ENCODE measurements at regions not wholly inside any gene's neighbourhood (a gene's known extent, or its start where the extent isn't known, plus 50 kb on each side); places are given as distances from the start of the nearest gene placed in this dataset.

DNA sequence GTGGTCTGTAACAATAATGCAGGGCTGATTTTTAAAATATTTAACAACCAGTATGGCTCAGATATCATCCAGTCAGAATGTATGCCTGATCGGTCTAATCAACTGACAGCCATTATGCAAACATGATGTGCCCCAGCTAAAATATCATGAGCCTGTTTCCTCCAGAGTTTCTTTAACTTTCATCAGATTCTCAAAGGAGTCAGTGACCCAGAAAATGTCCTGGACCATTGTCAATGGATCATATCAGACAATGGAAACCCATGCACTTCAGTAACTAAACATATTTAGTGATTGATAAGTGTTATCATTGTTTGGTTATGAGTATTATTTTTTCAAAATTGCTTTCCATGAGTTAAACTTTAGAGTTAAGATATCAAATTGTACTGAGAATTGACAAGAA is 173.5 kb downstream of the LMBRD1 start:
- TF ChIP-seq EGR1 (IDR thresholded peaks at IDR 0.05) (no peak), NFIC (IDR thresholded peaks at IDR 0.05) (no peak), TEAD4 (IDR thresholded peaks at IDR 0.05) (no peak)

DNA sequence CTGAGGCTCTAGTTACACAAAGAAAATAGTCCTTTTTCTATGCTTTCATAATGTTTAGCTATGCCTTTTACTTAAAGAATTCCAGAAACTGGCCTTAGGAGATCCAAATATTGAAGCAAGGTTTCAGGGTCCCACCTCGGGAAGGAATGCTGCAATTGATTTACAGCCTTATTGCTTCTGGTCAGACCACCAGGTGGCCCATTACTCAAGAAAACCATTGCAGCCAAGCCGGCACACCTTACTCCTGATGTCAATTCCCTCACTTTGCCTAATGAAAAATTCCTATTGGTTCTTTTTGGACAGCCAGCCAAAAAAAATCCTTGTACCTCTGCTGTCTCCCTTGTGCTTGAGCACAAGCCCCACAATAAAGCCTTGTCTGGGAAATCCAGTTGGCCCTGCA is 173.9 kb downstream of the LMBRD1 start:
- TF ChIP-seq ZBTB7A (IDR thresholded peaks at IDR 0.05; ENCODE audit: low read depth): no peak
- TF ChIP-seq, protein P1, sequence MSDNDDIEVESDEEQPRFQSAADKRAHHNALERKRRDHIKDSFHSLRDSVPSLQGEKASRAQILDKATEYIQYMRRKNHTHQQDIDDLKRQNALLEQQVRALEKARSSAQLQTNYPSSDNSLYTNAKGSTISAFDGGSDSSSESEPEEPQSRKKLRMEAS (IDR thresholded peaks at IDR 0.05): no peak
- TF ChIP-seq EP300 (IDR thresholded peaks at IDR 0.05; ENCODE audit: borderline replicate concordance): no peak
- no peak for TF ChIP-seq TEAD4 (IDR thresholded peaks at IDR 0.05)
- TF ChIP-seq TCF12 (IDR thresholded peaks at IDR 0.05; ENCODE audit: low read depth): no peak
- TF ChIP-seq NFIC (IDR thresholded peaks at IDR 0.05): no peak
- no peak for TF ChIP-seq CEBPB (IDR thresholded peaks at IDR 0.05)
- no peak for TF ChIP-seq FOXM1 (IDR thresholded peaks at IDR 0.05; ENCODE audit: borderline replicate concordance, low read depth)
- no peak for TF ChIP-seq CREB1 (IDR thresholded peaks at IDR 0.05; ENCODE audit: low read depth)
- no peak for TF ChIP-seq TAF1 (IDR thresholded peaks at IDR 0.05; ENCODE audit: low read depth)
- TF ChIP-seq, protein P2, sequence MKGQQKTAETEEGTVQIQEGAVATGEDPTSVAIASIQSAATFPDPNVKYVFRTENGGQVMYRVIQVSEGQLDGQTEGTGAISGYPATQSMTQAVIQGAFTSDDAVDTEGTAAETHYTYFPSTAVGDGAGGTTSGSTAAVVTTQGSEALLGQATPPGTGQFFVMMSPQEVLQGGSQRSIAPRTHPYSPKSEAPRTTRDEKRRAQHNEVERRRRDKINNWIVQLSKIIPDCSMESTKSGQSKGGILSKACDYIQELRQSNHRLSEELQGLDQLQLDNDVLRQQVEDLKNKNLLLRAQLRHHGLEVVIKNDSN (IDR thresholded peaks at IDR 0.05): no peak
- no peak for TF ChIP-seq RAD21 (IDR thresholded peaks at IDR 0.05; ENCODE audit: low read depth)
- no peak for TF ChIP-seq EGR1 (IDR thresholded peaks at IDR 0.05)
- TF ChIP-seq YY1 (IDR thresholded peaks at IDR 0.05; ENCODE audit: low read depth): no peak
- TF ChIP-seq, protein P3, sequence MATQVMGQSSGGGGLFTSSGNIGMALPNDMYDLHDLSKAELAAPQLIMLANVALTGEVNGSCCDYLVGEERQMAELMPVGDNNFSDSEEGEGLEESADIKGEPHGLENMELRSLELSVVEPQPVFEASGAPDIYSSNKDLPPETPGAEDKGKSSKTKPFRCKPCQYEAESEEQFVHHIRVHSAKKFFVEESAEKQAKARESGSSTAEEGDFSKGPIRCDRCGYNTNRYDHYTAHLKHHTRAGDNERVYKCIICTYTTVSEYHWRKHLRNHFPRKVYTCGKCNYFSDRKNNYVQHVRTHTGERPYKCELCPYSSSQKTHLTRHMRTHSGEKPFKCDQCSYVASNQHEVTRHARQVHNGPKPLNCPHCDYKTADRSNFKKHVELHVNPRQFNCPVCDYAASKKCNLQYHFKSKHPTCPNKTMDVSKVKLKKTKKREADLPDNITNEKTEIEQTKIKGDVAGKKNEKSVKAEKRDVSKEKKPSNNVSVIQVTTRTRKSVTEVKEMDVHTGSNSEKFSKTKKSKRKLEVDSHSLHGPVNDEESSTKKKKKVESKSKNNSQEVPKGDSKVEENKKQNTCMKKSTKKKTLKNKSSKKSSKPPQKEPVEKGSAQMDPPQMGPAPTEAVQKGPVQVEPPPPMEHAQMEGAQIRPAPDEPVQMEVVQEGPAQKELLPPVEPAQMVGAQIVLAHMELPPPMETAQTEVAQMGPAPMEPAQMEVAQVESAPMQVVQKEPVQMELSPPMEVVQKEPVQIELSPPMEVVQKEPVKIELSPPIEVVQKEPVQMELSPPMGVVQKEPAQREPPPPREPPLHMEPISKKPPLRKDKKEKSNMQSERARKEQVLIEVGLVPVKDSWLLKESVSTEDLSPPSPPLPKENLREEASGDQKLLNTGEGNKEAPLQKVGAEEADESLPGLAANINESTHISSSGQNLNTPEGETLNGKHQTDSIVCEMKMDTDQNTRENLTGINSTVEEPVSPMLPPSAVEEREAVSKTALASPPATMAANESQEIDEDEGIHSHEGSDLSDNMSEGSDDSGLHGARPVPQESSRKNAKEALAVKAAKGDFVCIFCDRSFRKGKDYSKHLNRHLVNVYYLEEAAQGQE (IDR thresholded peaks at IDR 0.05; ENCODE audit: low read depth): no peak

DNA sequence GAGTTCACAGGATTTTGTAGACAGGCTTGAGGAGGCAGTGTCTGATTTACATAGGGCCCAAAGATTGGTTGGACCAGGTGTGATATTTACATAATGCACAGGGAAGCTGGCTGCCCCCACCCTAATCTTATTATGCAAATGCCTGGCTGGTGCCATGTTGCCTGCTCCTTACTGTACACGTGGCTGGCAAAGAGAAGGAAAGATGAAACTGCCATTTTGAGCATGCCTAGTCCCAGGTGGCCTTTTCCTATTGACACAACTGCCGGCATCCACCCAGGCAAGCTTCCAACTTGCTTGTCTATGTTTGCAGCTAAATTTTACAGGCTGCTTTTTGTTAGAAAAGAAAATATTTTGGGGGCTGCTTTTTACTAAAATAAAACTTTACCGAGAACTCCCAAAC is 174.6 kb downstream of the LMBRD1 start:
- TF ChIP-seq TCF12 (IDR thresholded peaks at IDR 0.05; ENCODE audit: low read depth) (no peak), YY1 (IDR thresholded peaks at IDR 0.05; ENCODE audit: low read depth) (peak; percentile 71), FOXM1 (IDR thresholded peaks at IDR 0.05; ENCODE audit: borderline replicate concordance, low read depth) (no peak), EP300 (IDR thresholded peaks at IDR 0.05; ENCODE audit: borderline replicate concordance) (no peak), CREB1 (IDR thresholded peaks at IDR 0.05; ENCODE audit: low read depth) (no peak), ZBTB7A (IDR thresholded peaks at IDR 0.05; ENCODE audit: low read depth) (no peak), NFIC (IDR thresholded peaks at IDR 0.05) (no peak), TEAD4 (IDR thresholded peaks at IDR 0.05) (no peak), CEBPB (IDR thresholded peaks at IDR 0.05) (no peak), TAF1 (IDR thresholded peaks at IDR 0.05; ENCODE audit: low read depth) (no peak), EGR1 (IDR thresholded peaks at IDR 0.05) (no peak), RAD21 (IDR thresholded peaks at IDR 0.05; ENCODE audit: low read depth) (no peak)
- TF ChIP-seq, protein P2 (IDR thresholded peaks at IDR 0.05): peak; percentile 19; the same call in 1 of the 2 replicates
- TF ChIP-seq, protein P3 (IDR thresholded peaks at IDR 0.05; ENCODE audit: low read depth): no peak
- TF ChIP-seq, protein P1 (IDR thresholded peaks at IDR 0.05): peak; percentile 71; the same call in 1 of the 2 replicates

DNA sequence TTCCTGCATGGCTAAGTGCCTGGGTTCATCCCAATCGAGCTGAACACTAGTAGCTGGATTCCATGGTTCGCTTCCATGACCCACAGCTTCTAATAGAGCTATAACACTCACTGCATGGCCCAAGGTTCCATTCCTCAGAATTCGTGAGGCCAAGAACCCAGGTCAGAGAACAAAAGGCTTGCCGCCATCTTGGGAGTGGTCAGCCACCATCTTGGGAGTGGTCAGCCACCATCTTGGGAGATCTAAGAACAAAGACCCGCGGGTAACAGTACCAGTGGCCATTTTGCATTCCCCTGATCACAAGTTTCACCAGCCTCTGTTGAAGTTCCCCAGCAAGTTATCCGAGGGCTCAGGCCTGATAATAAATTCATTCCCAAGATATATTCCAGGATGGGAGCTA is 179.6 kb downstream of the LMBRD1 start:
- TF ChIP-seq, protein P1 (IDR thresholded peaks at IDR 0.05): no peak
- TF ChIP-seq ZBTB7A (IDR thresholded peaks at IDR 0.05; ENCODE audit: low read depth): no peak
- TF ChIP-seq, protein P2 (IDR thresholded peaks at IDR 0.05): no peak
- TF ChIP-seq FOXM1 (IDR thresholded peaks at IDR 0.05; ENCODE audit: borderline replicate concordance, low read depth): no peak

DNA sequence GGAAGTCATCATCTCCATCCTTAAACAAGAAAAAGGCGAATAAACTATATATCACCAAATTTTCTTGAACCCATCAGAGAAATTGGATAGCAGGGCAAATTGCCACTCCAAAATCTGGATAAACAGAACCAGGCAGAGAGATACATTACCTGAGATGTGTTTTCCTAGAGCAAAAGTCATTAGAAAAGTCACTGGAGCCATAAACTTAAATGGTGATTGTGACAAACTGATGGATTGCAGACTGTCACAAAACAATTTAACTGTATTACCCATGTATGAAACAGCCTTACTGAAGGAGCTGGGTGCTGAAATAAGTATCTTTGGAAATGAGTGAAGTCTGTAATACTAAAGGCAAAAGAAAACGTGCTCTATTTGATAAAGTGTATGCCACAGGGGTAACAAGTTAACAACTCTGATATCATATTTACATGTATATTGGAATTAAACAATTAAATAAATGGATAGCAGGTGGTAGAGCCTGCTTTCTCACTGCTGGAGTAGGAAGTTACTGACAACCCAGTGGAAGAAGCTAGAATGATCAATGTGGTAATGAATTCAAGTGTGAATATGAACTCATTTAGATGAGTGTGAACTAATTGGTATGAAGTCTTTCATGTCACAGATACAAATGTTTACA is 186.9 kb downstream of the LMBRD1 start:
- TF ChIP-seq YY1 (IDR thresholded peaks at IDR 0.05; ENCODE audit: low read depth) (no peak), TAF1 (IDR thresholded peaks at IDR 0.05; ENCODE audit: low read depth) (no peak), ZBTB7A (IDR thresholded peaks at IDR 0.05; ENCODE audit: low read depth) (no peak), TCF12 (IDR thresholded peaks at IDR 0.05; ENCODE audit: low read depth) (no peak)
- TF ChIP-seq, protein P2 (IDR thresholded peaks at IDR 0.05): no peak
- TF ChIP-seq, protein P3 (IDR thresholded peaks at IDR 0.05; ENCODE audit: low read depth): no peak
- TF ChIP-seq, protein P1 (IDR thresholded peaks at IDR 0.05): no peak
